NT2/D1 (cell line): ENCODE measurements at regions not wholly inside any gene's neighbourhood (a gene's known extent, or its start where the extent isn't known, plus 50 kb on each side); places are given as distances from the start of the nearest gene placed in this dataset.
"Not testable (repeated sequence)": the region's sequence is repeated elsewhere in the genome, so short reads cannot be mapped to it uniquely, and the experiment has no call there.

Experiments
- DNase-seq: peaks from one replicate; pipeline ENCODE4 v3.0.0-alpha.2; 2011; ENCODE audit warnings: low read depth, low spot score
- H3K27me3 ChIP-seq: 2 replicates; pipeline ENCODE4 v1.6.0; 2011; ENCODE audit warnings: mild to moderate bottlenecking; ENCODE audit not compliant: insufficient read length, insufficient read depth
- H3K36me3 ChIP-seq: 2 replicates; pipeline ENCODE4 v1.6.1; 2011; ENCODE audit warnings: mild to moderate bottlenecking, low read length, mixed read lengths; ENCODE audit not compliant: insufficient read depth, insufficient read length
- H3K4me1 ChIP-seq: 2 replicates; pipeline ENCODE4 v1.5.1; 2011; ENCODE audit not compliant: insufficient read depth, insufficient read length
- H3K4me3 ChIP-seq: 2 replicates; pipeline ENCODE4 v1.5.1; 2011; ENCODE audit warnings: low read depth; ENCODE audit not compliant: insufficient read length
- H3K9ac ChIP-seq: 2 replicates; pipeline ENCODE4 v1.6.0; 2011; ENCODE audit warnings: low read depth; ENCODE audit not compliant: insufficient read length
- H3K9me3 ChIP-seq: 2 replicates; pipeline ENCODE4 v1.5.1; 2011; ENCODE audit warnings: mild to moderate bottlenecking, low read length; ENCODE audit not compliant: insufficient read depth
- SUZ12 ChIP-seq: IDR thresholded peaks from 2 replicates; pipeline ENCODE4 v1.6.1; 2011; ENCODE audit not compliant: insufficient read length, insufficient read depth; ENCODE audit errors: extremely low read depth
- YY1 ChIP-seq: IDR thresholded peaks from 2 replicates; pipeline ENCODE4 v1.6.1; 2011; ENCODE audit not compliant: insufficient read length, insufficient read depth
- ZNF274 ChIP-seq: IDR thresholded peaks from 2 replicates; pipeline ENCODE4 v1.6.1; 2011; ENCODE audit warnings: mild to moderate bottlenecking, low read depth, low read length

GRCh38 chr16:59552164-59552563 lies 818.0 kb upstream of the GOT2 start:
- H3K27me3 ChIP-seq = no peaks in the 10 kb centered on the region
- no peaks in the 10 kb centered on the region for H3K4me1 ChIP-seq
- no peaks in the 10 kb centered on the region for H3K9me3 ChIP-seq
- H3K4me3 ChIP-seq = no peak overlapping the region
- no peak for DNase-seq
- no peaks in the 10 kb centered on the region for H3K36me3 ChIP-seq
- no peak overlapping the region for H3K9ac ChIP-seq
- TF ChIP-seq YY1 (no peak), SUZ12 (no peak), ZNF274 (no peak)

- DNase-seq = no peak
- no peak overlapping the region for H3K4me3 ChIP-seq
Observed at GRCh38 chr16:59545721-59546120, 811.6 kb upstream of the GOT2 start.

GRCh38 chr16:59543641-59544040 lies 809.5 kb upstream of the GOT2 start:
- Histone ChIP-seq H3K4me1 (no peaks in the 10 kb centered on the region), H3K4me3 (no peak overlapping the region), H3K9me3 (no peaks in the 10 kb centered on the region), H3K36me3 (no peaks in the 10 kb centered on the region), H3K9ac (no peak overlapping the region), H3K27me3 (no peaks in the 10 kb centered on the region)
- TF ChIP-seq YY1 (no peak), ZNF274 (no peak), SUZ12 (no peak)
- no peak for DNase-seq

More at GRCh38 chr16:59545721-59546120, 811.6 kb upstream of the GOT2 start:
- Histone ChIP-seq H3K9me3 (no peaks in the 10 kb centered on the region), H3K9ac (no peak overlapping the region), H3K4me1 (no peaks in the 10 kb centered on the region), H3K27me3 (no peaks in the 10 kb centered on the region), H3K36me3 (no peaks in the 10 kb centered on the region)
- TF ChIP-seq SUZ12 (no peak), YY1 (no peak), ZNF274 (no peak)

DNA sequence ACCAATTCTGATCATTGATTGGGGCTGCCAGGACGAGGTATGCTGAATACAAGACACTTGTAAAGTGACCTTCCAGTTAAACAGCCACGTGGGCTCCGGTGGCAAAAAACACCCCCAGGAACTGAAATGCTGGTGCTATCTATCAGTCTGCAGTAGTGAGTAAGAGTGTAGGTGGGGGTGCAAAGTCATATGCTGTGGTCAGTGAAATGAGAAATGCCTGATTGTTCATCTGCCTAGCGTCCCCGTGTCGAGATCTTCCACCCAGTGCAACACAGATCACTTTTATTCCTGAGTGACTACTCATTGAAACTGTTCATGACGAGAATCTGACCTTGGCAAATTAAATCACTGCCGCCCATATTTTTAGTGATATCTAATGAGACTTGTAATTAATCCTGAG lies 806.5 kb upstream of the GOT2 start:
- Histone ChIP-seq H3K36me3 (no peaks in the 10 kb centered on the region), H3K4me1 (no peaks in the 10 kb centered on the region), H3K9ac (no peak overlapping the region), H3K9me3 (peaks cover 7% of the 10 kb centered on the region), H3K27me3 (no peaks in the 10 kb centered on the region), H3K4me3 (no peak overlapping the region)
- DNase-seq = no peak
- TF ChIP-seq YY1 = no peak
- no peak for TF ChIP-seq SUZ12
- TF ChIP-seq ZNF274 = no peak

DNA sequence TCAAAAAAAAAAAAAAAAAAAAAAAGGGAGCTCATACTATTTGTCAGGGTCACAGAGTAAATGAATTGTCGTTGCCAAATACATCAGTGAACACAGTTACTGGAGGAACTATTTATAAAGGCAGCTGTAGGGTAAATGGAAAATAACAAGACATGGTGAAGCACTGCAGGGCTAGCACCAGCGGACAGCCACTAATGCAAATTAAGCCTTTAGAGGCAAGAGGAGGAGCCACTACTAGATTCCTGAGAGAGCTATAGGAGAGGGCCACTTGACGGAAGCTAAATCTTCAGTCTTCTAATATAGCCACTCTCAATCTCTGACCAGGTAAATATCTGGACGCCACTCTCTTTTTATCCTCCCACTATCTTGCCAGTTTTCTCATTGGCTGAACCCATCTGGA lies 801.2 kb upstream of the GOT2 start:
- Histone ChIP-seq H3K9me3 (peaks cover 10% of the 10 kb centered on the region), H3K27me3 (no peaks in the 10 kb centered on the region), H3K4me3 (no peak overlapping the region), H3K36me3 (no peaks in the 10 kb centered on the region), H3K9ac (no peak overlapping the region), H3K4me1 (no peaks in the 10 kb centered on the region)
- TF ChIP-seq ZNF274 = no peak
- no peak for TF ChIP-seq SUZ12
- no peak for TF ChIP-seq YY1
- no peak for DNase-seq

DNA sequence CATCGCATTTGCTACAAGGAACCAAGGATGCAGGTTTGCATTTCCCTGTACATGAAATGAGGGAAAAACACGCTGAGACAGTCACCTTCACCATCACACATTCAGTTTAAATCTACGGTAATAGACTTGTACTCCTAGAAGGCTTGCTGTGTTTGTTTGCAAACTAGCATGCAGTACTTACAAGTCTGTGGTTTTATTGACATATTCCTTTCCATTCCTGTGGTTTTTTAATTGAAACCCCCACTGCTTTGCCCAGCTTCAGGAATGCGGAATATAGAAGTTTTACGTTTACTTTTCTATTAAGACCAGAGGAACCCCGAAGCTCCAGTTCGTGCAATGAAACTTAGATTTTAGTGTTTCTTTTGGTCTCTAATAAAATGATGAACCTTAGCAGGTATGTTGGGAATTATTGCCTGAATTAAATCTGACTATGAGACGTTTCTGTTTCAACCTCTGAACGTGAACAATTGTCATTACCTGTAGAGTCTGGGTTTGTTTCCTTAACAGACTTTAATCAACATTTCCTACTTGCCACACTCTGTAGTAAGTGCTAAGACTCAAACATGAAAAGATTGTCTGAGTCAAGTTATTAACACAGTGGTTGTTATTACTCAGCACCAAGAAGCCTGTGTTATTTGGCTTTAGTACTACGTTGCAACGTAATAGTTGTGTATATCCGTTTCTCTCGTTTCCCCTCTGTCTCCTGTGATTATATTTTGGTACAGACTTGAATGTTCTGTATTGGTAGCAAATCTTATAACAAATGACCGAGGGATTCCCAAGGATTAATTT lies 793.3 kb upstream of the GOT2 start:
- H3K9ac ChIP-seq = no peak overlapping the region
- no peaks in the 10 kb centered on the region for H3K27me3 ChIP-seq
- H3K9me3 ChIP-seq = no peaks in the 10 kb centered on the region
- no peaks in the 10 kb centered on the region for H3K4me1 ChIP-seq
- TF ChIP-seq ZNF274 (no peak), SUZ12 (no peak), YY1 (no peak)
- H3K36me3 ChIP-seq = no peaks in the 10 kb centered on the region
- no peak overlapping the region for H3K4me3 ChIP-seq
- no peak for DNase-seq

DNA sequence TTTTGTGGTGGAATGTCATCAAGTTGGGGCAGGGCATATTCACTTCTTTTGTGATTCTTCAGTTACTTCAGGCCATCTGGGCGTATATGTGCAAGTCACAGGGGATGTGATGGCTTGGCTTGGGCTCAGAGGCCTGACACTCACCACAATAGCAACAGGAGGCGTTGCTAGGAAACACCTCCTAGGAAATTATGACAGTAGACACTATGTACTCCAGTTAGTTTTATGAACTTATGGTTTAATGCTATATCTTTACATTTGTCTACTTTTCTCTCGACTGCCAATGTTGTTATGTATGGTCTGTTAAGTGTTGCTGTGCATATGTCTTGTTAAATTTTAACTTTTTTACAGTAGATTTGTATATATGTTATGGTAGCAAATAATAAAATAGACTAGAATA lies 788.7 kb upstream of the GOT2 start:
- Histone ChIP-seq H3K36me3 (no peaks in the 10 kb centered on the region), H3K9me3 (no peaks in the 10 kb centered on the region), H3K4me1 (no peaks in the 10 kb centered on the region), H3K27me3 (no peaks in the 10 kb centered on the region), H3K4me3 (no peak overlapping the region), H3K9ac (no peak overlapping the region)
- TF ChIP-seq SUZ12 (no peak), YY1 (no peak), ZNF274 (no peak)
- DNase-seq = no peak

- H3K4me1 ChIP-seq, H3K36me3 ChIP-seq, H3K9ac ChIP-seq, H3K4me3 ChIP-seq, H3K9me3 ChIP-seq, DNase-seq, H3K27me3 ChIP-seq: not testable (repeated sequence)
Observed at GRCh38 chr16:59518721-59519120, 784.6 kb upstream of the GOT2 start.
